Peyer's patch (tissue), 4 donors: ENCODE measurements at regions not wholly inside any gene's neighbourhood (a gene's known extent, or its start where the extent isn't known, plus 50 kb on each side); places are given as distances from the start of the nearest gene placed in this dataset.
"Not testable (repeated sequence)": the region's sequence is repeated elsewhere in the genome, so short reads cannot be mapped to it uniquely, and the experiment has no call there.

ENCODE experiments used
- POLR2A ChIP-seq, 2 donors: fragments of 450-650 bp; IDR thresholded peaks; one replicate each; pipeline ENCODE4 v1.5.1; 2017; ENCODE audit warnings: antibody characterized with exemption in 2 of 2, mild to moderate bottlenecking in 2 of 2, moderate library complexity in 2 of 2
- TF ChIP-seq, protein P1 (sequence below), 6 experiments: fragments of 450-650 bp in 4 of 6; fragments of 200-600 bp in 2 of 6; sonication (generic) in 1 of 6; IDR thresholded peaks; one replicate each; pipeline ENCODE4 v1.5.1; 2017 to 2019; ENCODE audit warnings: antibody characterized with exemption in 6 of 6, mild to moderate bottlenecking in 3 of 6, moderate library complexity in 1 of 6

DNA sequence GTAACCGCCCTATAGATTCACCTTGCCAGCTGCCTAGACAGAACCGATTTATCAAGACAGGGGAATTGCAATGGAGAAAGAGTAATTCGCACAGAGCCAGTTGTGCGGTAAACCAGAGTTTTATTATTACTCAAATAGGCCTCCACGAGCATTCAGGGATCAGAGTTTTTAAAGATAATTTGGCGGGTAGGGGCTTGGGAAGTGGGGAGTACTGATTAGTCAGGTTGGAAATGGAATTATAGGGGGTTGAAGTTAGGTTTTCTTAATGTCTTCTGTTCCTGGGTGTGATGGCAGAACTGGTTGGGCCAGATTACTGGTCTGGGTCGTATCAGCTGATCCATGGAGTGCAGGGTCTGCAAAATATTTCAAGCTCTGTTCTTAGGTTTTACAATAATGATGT lies 756.9 kb upstream of the ADGRB3 start:
- TF ChIP-seq, protein P1, sequence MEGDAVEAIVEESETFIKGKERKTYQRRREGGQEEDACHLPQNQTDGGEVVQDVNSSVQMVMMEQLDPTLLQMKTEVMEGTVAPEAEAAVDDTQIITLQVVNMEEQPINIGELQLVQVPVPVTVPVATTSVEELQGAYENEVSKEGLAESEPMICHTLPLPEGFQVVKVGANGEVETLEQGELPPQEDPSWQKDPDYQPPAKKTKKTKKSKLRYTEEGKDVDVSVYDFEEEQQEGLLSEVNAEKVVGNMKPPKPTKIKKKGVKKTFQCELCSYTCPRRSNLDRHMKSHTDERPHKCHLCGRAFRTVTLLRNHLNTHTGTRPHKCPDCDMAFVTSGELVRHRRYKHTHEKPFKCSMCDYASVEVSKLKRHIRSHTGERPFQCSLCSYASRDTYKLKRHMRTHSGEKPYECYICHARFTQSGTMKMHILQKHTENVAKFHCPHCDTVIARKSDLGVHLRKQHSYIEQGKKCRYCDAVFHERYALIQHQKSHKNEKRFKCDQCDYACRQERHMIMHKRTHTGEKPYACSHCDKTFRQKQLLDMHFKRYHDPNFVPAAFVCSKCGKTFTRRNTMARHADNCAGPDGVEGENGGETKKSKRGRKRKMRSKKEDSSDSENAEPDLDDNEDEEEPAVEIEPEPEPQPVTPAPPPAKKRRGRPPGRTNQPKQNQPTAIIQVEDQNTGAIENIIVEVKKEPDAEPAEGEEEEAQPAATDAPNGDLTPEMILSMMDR (IDR thresholded peaks at IDR 0.05), result not testable (repeated sequence)
- TF ChIP-seq POLR2A (IDR thresholded peaks at IDR 0.05), result not testable (repeated sequence)
